GM23338 (cell line): ENCODE measurements at regions not wholly inside any gene's neighbourhood (a gene's known extent, or its start where the extent isn't known, plus 50 kb on each side); places are given as distances from the start of the nearest gene placed in this dataset.

ENCODE experiments used
- ATAC-seq: fragments of 200-7000 bp; cut with Tn5 transposase; 3 replicates; pipeline ENCODE4 v1.9.1; 2020
- DNase-seq: peaks from one replicate; pipeline ENCODE4 v3.0.0-alpha.2; 2015; ENCODE audit warnings: low spot score
- H2AFZ ChIP-seq: fragments of 200-600 bp; sonication (generic); 2 replicates; pipeline ENCODE4 v1.8.0; 2016; ENCODE audit warnings: antibody characterized with exemption, mild to moderate bottlenecking, moderate library complexity
- H3F3A ChIP-seq: fragments of 200-600 bp; sonication (generic); replicated peaks from 2 replicates; pipeline ENCODE4 v1.8.0; 2017; ENCODE audit warnings: antibody characterized with exemption, mixed run types, low read depth
- H3K27ac ChIP-seq: fragments of 200-600 bp; sonication (generic); 2 replicates; pipeline ENCODE4 v1.6.1; 2016; ENCODE audit warnings: low read depth
- H3K27me3 ChIP-seq: fragments of 200-600 bp; sonication (generic); 2 replicates; pipeline ENCODE4 v1.8.0; 2016; ENCODE audit warnings: mild to moderate bottlenecking, mixed run types, moderate library complexity; ENCODE audit not compliant: insufficient read depth
- H3K36me3 ChIP-seq: fragments of 200-600 bp; sonication (generic); 2 replicates; pipeline ENCODE4 v1.8.0; 2016; ENCODE audit warnings: mild to moderate bottlenecking; ENCODE audit not compliant: insufficient read depth
- H3K4me1 ChIP-seq: fragments of 200-600 bp; sonication (generic); 2 replicates; pipeline ENCODE4 v1.8.0; 2016; ENCODE audit warnings: mild to moderate bottlenecking, moderate library complexity; ENCODE audit not compliant: insufficient read depth
- H3K4me2 ChIP-seq: fragments of 200-600 bp; sonication (generic); 2 replicates; pipeline ENCODE4 v1.7.1; 2017; ENCODE audit warnings: mixed run types
- H3K4me3 ChIP-seq: fragments of 200-600 bp; sonication (generic); 2 replicates; pipeline ENCODE4 v1.6.1; 2016; ENCODE audit warnings: mixed run types
- H3K79me2 ChIP-seq: fragments of 200-600 bp; sonication (generic); replicated peaks from 2 replicates; pipeline ENCODE4 v1.8.0; 2017; ENCODE audit warnings: mild to moderate bottlenecking; ENCODE audit not compliant: insufficient read depth
- H3K9me2 ChIP-seq: fragments of 200-600 bp; sonication (generic); 2 replicates; pipeline ENCODE4 v1.8.0; 2017; ENCODE audit not compliant: insufficient read depth
- H4K20me1 ChIP-seq: fragments of 200-600 bp; sonication (generic); replicated peaks from 2 replicates; pipeline ENCODE4 v1.8.0; 2017; ENCODE audit warnings: mild to moderate bottlenecking; ENCODE audit not compliant: insufficient read depth
- H3K27ac Mint-ChIP-seq: 2 replicates; pipeline ENCODE4 v1.8.0; 2020; ENCODE audit warnings: inconsistent platforms, mild to moderate bottlenecking, moderate library complexity, mixed read lengths
- H3K27me3 Mint-ChIP-seq: 3 replicates; pipeline ENCODE4 v1.8.0; 2022; ENCODE audit warnings: low read depth, mild to moderate bottlenecking, moderate library complexity, mixed read lengths, inconsistent platforms; ENCODE audit not compliant: insufficient read depth, poor library complexity
- H3K36me3 Mint-ChIP-seq: 3 replicates; pipeline ENCODE4 v1.8.0; 2021; ENCODE audit warnings: low read depth, mild to moderate bottlenecking, inconsistent platforms, moderate library complexity, mixed read lengths
- H3K4me1 Mint-ChIP-seq: 3 replicates; pipeline ENCODE4 v1.8.0; 2020; ENCODE audit warnings: mild to moderate bottlenecking, inconsistent platforms, mixed read lengths
- H3K4me3 Mint-ChIP-seq: 3 replicates; pipeline ENCODE4 v1.8.0; 2021; ENCODE audit warnings: moderate library complexity, mild to moderate bottlenecking, inconsistent platforms, mixed read lengths
- H3K9me3 Mint-ChIP-seq: 3 replicates; pipeline ENCODE4 v1.8.0; 2020; ENCODE audit warnings: moderate library complexity, mild to moderate bottlenecking, inconsistent platforms, mixed read lengths
- CREB1 ChIP-seq: fragments of 250-450 bp; sonication (Bioruptor Pico); IDR thresholded peaks from 2 replicates; pipeline ENCODE4 v1.5.0; 2020; ENCODE audit warnings: low read depth, mild to moderate bottlenecking, moderate library complexity
- EZH2 ChIP-seq: fragments of 200-600 bp; sonication (generic); IDR thresholded peaks from one replicate; pipeline ENCODE4 v1.8.0; 2017; ENCODE audit warnings: antibody characterized with exemption, mild to moderate bottlenecking, low read depth; ENCODE audit not compliant: unreplicated experiment
- EZH2phosphoT487 ChIP-seq: fragments of 200-600 bp; sonication (generic); IDR thresholded peaks from one replicate; pipeline ENCODE4 v1.8.1; 2018; ENCODE audit warnings: antibody characterized with exemption; ENCODE audit not compliant: unreplicated experiment
- JUNB ChIP-seq: IDR thresholded peaks from one replicate; pipeline ENCODE4 v1.6.1; 2016; ENCODE audit warnings: antibody characterized with exemption; ENCODE audit not compliant: unreplicated experiment
- NANOG ChIP-seq: IDR thresholded peaks from 2 replicates; pipeline ENCODE4 v1.6.1; 2016; ENCODE audit warnings: antibody characterized with exemption, borderline replicate concordance
- POLR2AphosphoS5 ChIP-seq: IDR thresholded peaks from 2 replicates; pipeline ENCODE4 v1.6.1; 2016; ENCODE audit warnings: antibody characterized with exemption, low read depth
- TF ChIP-seq, protein P1 (sequence below): fragments of 250-450 bp; sonication (Bioruptor Pico); IDR thresholded peaks from 2 replicates; pipeline ENCODE4 v1.5.0; 2020; ENCODE audit warnings: mild to moderate bottlenecking, moderate library complexity
- TF ChIP-seq, protein P2 (sequence below): IDR thresholded peaks from 2 replicates; pipeline ENCODE4 v1.6.1; 2016; ENCODE audit warnings: antibody characterized with exemption
- TF ChIP-seq, protein P3 (sequence below): IDR thresholded peaks from one replicate; pipeline ENCODE4 v1.6.1; 2018; ENCODE audit warnings: antibody characterized with exemption; ENCODE audit not compliant: unreplicated experiment

DNA sequence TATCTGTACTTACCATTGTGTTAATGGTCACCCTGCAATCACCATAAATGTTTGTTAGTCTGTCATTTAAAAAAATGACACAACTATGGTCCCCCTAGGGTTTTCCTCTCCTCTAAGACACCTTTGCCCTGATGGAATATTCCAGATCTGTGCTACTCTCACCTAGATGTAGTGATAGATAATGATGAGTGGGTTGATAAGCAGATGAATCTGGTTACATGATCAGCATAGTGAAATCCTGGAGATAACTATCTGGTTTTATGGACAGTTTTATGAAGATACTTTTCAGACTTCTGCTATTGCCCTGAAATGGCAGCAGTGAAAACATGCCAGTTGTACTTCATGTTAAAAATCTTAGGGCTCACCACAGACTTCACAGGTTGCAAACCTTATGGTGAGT lies 152.4 kb downstream of the GATA3 start:
- Histone ChIP-seq H3K9me2 (no peaks in the 10 kb centered on the region), H3K4me1 (no peaks in the 10 kb centered on the region), H3K36me3 (no peaks in the 10 kb centered on the region), H3F3A (no peaks in the 10 kb centered on the region), H3K27me3 (no peaks in the 10 kb centered on the region), H3K4me3 (no peak overlapping the region), H4K20me1 (no peaks in the 10 kb centered on the region), H3K79me2 (no peaks in the 10 kb centered on the region), H3K4me2 (no peak overlapping the region), H2AFZ (no peak overlapping the region), H3K27ac (no peak overlapping the region)
- TF ChIP-seq CREB1 (CRISPR knock-in tag) (no peak), NANOG (no peak), POLR2AphosphoS5 (no peak), EZH2phosphoT487 (no peak), JUNB (no peak), EZH2 (no peak)
- TF ChIP-seq, protein P1, sequence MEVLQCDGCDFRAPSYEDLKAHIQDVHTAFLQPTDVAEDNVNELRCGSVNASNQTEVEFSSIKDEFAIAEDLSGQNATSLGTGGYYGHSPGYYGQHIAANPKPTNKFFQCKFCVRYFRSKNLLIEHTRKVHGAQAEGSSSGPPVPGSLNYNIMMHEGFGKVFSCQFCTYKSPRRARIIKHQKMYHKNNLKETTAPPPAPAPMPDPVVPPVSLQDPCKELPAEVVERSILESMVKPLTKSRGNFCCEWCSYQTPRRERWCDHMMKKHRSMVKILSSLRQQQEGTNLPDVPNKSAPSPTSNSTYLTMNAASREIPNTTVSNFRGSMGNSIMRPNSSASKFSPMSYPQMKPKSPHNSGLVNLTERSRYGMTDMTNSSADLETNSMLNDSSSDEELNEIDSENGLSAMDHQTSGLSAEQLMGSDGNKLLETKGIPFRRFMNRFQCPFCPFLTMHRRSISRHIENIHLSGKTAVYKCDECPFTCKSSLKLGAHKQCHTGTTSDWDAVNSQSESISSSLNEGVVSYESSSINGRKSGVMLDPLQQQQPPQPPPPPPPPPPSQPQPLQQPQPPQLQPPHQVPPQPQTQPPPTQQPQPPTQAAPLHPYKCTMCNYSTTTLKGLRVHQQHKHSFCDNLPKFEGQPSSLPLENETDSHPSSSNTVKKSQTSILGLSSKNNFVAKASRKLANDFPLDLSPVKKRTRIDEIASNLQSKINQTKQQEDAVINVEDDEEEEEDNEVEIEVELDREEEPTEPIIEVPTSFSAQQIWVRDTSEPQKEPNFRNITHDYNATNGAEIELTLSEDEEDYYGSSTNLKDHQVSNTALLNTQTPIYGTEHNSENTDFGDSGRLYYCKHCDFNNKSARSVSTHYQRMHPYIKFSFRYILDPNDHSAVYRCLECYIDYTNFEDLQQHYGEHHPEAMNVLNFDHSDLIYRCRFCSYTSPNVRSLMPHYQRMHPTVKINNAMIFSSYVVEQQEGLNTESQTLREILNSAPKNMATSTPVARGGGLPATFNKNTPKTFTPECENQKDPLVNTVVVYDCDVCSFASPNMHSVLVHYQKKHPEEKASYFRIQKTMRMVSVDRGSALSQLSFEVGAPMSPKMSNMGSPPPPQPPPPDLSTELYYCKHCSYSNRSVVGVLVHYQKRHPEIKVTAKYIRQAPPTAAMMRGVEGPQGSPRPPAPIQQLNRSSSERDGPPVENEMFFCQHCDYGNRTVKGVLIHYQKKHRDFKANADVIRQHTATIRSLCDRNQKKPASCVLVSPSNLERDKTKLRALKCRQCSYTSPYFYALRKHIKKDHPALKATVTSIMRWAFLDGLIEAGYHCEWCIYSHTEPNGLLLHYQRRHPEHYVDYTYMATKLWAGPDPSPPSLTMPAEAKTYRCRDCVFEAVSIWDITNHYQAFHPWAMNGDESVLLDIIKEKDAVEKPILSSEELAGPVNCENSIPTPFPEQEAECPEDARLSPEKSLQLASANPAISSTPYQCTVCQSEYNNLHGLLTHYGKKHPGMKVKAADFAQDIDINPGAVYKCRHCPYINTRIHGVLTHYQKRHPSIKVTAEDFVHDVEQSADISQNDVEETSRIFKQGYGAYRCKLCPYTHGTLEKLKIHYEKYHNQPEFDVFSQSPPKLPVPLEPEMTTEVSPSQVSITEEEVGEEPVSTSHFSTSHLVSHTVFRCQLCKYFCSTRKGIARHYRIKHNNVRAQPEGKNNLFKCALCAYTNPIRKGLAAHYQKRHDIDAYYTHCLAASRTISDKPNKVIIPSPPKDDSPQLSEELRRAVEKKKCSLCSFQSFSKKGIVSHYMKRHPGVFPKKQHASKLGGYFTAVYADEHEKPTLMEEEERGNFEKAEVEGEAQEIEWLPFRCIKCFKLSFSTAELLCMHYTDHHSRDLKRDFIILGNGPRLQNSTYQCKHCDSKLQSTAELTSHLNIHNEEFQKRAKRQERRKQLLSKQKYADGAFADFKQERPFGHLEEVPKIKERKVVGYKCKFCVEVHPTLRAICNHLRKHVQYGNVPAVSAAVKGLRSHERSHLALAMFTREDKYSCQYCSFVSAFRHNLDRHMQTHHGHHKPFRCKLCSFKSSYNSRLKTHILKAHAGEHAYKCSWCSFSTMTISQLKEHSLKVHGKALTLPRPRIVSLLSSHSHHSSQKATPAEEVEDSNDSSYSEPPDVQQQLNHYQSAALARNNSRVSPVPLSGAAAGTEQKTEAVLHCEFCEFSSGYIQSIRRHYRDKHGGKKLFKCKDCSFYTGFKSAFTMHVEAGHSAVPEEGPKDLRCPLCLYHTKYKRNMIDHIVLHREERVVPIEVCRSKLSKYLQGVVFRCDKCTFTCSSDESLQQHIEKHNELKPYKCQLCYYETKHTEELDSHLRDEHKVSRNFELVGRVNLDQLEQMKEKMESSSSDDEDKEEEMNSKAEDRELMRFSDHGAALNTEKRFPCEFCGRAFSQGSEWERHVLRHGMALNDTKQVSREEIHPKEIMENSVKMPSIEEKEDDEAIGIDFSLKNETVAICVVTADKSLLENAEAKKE (CRISPR knock-in tag): no peak
- TF ChIP-seq, protein P2, sequence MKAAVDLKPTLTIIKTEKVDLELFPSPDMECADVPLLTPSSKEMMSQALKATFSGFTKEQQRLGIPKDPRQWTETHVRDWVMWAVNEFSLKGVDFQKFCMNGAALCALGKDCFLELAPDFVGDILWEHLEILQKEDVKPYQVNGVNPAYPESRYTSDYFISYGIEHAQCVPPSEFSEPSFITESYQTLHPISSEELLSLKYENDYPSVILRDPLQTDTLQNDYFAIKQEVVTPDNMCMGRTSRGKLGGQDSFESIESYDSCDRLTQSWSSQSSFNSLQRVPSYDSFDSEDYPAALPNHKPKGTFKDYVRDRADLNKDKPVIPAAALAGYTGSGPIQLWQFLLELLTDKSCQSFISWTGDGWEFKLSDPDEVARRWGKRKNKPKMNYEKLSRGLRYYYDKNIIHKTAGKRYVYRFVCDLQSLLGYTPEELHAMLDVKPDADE: no peak
- TF ChIP-seq, protein P3, sequence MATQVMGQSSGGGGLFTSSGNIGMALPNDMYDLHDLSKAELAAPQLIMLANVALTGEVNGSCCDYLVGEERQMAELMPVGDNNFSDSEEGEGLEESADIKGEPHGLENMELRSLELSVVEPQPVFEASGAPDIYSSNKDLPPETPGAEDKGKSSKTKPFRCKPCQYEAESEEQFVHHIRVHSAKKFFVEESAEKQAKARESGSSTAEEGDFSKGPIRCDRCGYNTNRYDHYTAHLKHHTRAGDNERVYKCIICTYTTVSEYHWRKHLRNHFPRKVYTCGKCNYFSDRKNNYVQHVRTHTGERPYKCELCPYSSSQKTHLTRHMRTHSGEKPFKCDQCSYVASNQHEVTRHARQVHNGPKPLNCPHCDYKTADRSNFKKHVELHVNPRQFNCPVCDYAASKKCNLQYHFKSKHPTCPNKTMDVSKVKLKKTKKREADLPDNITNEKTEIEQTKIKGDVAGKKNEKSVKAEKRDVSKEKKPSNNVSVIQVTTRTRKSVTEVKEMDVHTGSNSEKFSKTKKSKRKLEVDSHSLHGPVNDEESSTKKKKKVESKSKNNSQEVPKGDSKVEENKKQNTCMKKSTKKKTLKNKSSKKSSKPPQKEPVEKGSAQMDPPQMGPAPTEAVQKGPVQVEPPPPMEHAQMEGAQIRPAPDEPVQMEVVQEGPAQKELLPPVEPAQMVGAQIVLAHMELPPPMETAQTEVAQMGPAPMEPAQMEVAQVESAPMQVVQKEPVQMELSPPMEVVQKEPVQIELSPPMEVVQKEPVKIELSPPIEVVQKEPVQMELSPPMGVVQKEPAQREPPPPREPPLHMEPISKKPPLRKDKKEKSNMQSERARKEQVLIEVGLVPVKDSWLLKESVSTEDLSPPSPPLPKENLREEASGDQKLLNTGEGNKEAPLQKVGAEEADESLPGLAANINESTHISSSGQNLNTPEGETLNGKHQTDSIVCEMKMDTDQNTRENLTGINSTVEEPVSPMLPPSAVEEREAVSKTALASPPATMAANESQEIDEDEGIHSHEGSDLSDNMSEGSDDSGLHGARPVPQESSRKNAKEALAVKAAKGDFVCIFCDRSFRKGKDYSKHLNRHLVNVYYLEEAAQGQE: no peak
- Mint-ChIP-seq H3K4me1 (no peaks in the 10 kb centered on the region), H3K4me3 (no peak overlapping the region), H3K36me3 (no peaks in the 10 kb centered on the region), H3K27ac (no peak overlapping the region), H3K9me3 (no peaks in the 10 kb centered on the region), H3K27me3 (no peaks in the 10 kb centered on the region)
- DNase-seq (no peak), ATAC-seq (no peak)
